ENCODE measurements at regions not wholly inside any gene's neighbourhood (a gene's known extent, or its start where the extent isn't known, plus 50 kb on each side); places are given as distances from the start of the nearest gene placed in this dataset.

DNA sequence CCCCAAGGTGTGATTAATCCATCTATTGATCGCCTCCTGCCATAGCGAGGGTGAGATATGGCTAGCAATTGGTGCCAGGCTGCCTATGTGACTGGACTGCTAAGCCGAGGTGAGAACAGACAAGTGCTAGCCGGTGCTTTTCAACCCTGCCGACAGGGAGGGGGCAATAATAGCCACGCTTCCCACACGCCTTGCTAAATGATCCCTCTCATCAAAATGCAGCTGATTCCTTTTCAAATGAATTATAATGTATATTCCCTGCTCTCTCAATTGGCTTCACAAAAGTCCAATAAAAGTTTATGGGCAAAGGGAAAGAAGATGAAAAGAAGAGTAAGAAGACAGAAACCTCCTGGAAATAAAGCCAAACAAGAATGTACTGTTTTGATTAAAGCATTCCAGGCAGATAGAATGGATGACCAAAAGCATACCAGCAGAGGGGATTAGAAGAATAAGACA lies 235.6 kb downstream of the ICOS start:
- TF ChIP-seq CTCF (conservative IDR thresholded peaks at IDR 0.05 in 1 of 2, IDR thresholded peaks at IDR 0.05 in 1 of 2; ENCODE audit: low read depth in 1 of 2, low read length in 2 of 2) (no peak), EZH2 (IDR thresholded peaks at IDR 0.05; ENCODE audit: low read length, missing control alignments) (no peak)
